Adrenal gland (tissue), 5 donors: ENCODE measurements at regions not wholly inside any gene's neighbourhood (a gene's known extent, or its start where the extent isn't known, plus 50 kb on each side); places are given as distances from the start of the nearest gene placed in this dataset.

Experiments
- CTCF ChIP-seq, 6 experiments: fragments of 450-650 bp in 4 of 6; fragments of 200-600 bp in 2 of 6; sonication (generic) in 1 of 6; IDR thresholded peaks; 1 replicate in 5 of 6; 2 replicates in 1 of 6; pipeline versions ENCODE4 v1.5.1 to v1.8.0; 2016 to 2021; ENCODE audit warnings: antibody characterized with exemption in 6 of 6, mild to moderate bottlenecking in 2 of 6, moderate library complexity in 1 of 6
- POLR2A ChIP-seq, 2 donors: fragments of 450-650 bp; IDR thresholded peaks; one replicate each; pipeline ENCODE4 v1.6.1; 2017; ENCODE audit warnings: antibody characterized with exemption in 2 of 2, mild to moderate bottlenecking in 2 of 2, moderate library complexity in 1 of 2
- donor health status: DM: no; HTN: no; CAD: no.

- TF ChIP-seq CTCF (IDR thresholded peaks at IDR 0.05) (no peak), POLR2A (IDR thresholded peaks at IDR 0.05) (no peak)
Observed at GRCh38 chr15:38072007-38072347, 137.5 kb downstream of the TMCO5A start.
